H7 (cell line): ENCODE measurements at regions not wholly inside any gene's neighbourhood (a gene's known extent, or its start where the extent isn't known, plus 50 kb on each side); places are given as distances from the start of the nearest gene placed in this dataset.

Source experiments
- DNase-seq: peaks from one replicate; pipeline ENCODE4 v3.0.0; 2012
- H3K27me3 ChIP-seq: 2 replicates; pipeline ENCODE4 v1.6.0; 2011; ENCODE audit warnings: mild to moderate bottlenecking, low read length; ENCODE audit not compliant: control insufficient read depth, insufficient read depth
- H3K36me3 ChIP-seq: replicated peaks from 2 replicates; pipeline ENCODE4 v1.5.1; 2011; ENCODE audit warnings: low read length; ENCODE audit not compliant: control insufficient read depth, insufficient read depth
- H3K4me3 ChIP-seq: 2 replicates; pipeline ENCODE4 v1.5.1; 2011; ENCODE audit warnings: low read depth, mild to moderate bottlenecking, control low read depth, low read length, moderate library complexity; ENCODE audit not compliant: insufficient read depth

- H3K36me3 ChIP-seq = no peaks in the 10 kb centered on the region
- no peak overlapping the region for H3K4me3 ChIP-seq
- no peak for DNase-seq
- H3K27me3 ChIP-seq = no peaks in the 10 kb centered on the region
These were observed 204.6 kb downstream of the LTN1 start for GRCh38 chr21:28788030-28788429.

GRCh38 chr21:28783641-28784185 lies 209.0 kb downstream of the LTN1 start:
- Histone ChIP-seq H3K36me3 (no peaks in the 10 kb centered on the region), H3K4me3 (no peak overlapping the region), H3K27me3 (no peaks in the 10 kb centered on the region)
- DNase-seq = no peak

- Histone ChIP-seq H3K4me3 (no peak overlapping the region), H3K36me3 (no peaks in the 10 kb centered on the region), H3K27me3 (no peaks in the 10 kb centered on the region)
- peak; percentile 13 for DNase-seq
These were observed 210.9 kb downstream of the LTN1 start for GRCh38 chr21:28781602-28782276.

- Histone ChIP-seq H3K4me3 (no peak overlapping the region), H3K27me3 (no peaks in the 10 kb centered on the region), H3K36me3 (no peaks in the 10 kb centered on the region)
- no peak for DNase-seq
These were observed 212.8 kb downstream of the LTN1 start for GRCh38 chr21:28779914-28780313.

- Histone ChIP-seq H3K27me3 (no peaks in the 10 kb centered on the region), H3K4me3 (no peak overlapping the region), H3K36me3 (no peaks in the 10 kb centered on the region)
- no peak for DNase-seq
These were observed 216.4 kb downstream of the LTN1 start for GRCh38 chr21:28776251-28776650.

- Histone ChIP-seq H3K27me3 (no peaks in the 10 kb centered on the region), H3K4me3 (no peak overlapping the region), H3K36me3 (no peaks in the 10 kb centered on the region)
- no peak for DNase-seq
These were observed 217.6 kb downstream of the LTN1 start for GRCh38 chr21:28775071-28775470.

- DNase-seq = no peak
- H3K27me3 ChIP-seq = no peaks in the 10 kb centered on the region
- no peaks in the 10 kb centered on the region for H3K36me3 ChIP-seq
- H3K4me3 ChIP-seq = no peak overlapping the region
These were observed 219.6 kb downstream of the LTN1 start for GRCh38 chr21:28773036-28773435.

- Histone ChIP-seq H3K27me3 (no peaks in the 10 kb centered on the region), H3K36me3 (no peaks in the 10 kb centered on the region), H3K4me3 (no peak overlapping the region)
- no peak for DNase-seq
These were observed 220.7 kb downstream of the LTN1 start for GRCh38 chr21:28771790-28772501.

- Histone ChIP-seq H3K36me3 (no peaks in the 10 kb centered on the region), H3K27me3 (no peaks in the 10 kb centered on the region), H3K4me3 (no peak overlapping the region)
- no peak for DNase-seq
These were observed 221.6 kb downstream of the LTN1 start for GRCh38 chr21:28770867-28771661.

GRCh38 chr21:28769683-28770082 lies 223.0 kb downstream of the LTN1 start:
- DNase-seq = no peak
- no peak overlapping the region for H3K4me3 ChIP-seq
- no peaks in the 10 kb centered on the region for H3K36me3 ChIP-seq
- no peaks in the 10 kb centered on the region for H3K27me3 ChIP-seq

GRCh38 chr21:28768753-28769152 lies 223.9 kb downstream of the LTN1 start:
- DNase-seq = no peak
- H3K4me3 ChIP-seq = no peak overlapping the region
- H3K27me3 ChIP-seq = no peaks in the 10 kb centered on the region
- no peaks in the 10 kb centered on the region for H3K36me3 ChIP-seq

GRCh38 chr21:28767523-28767922 lies 225.2 kb downstream of the LTN1 start:
- Histone ChIP-seq H3K4me3 (no peak overlapping the region), H3K36me3 (no peaks in the 10 kb centered on the region), H3K27me3 (no peaks in the 10 kb centered on the region)
- DNase-seq = no peak

- H3K36me3 ChIP-seq = no peaks in the 10 kb centered on the region; the same call in 1 of the 2 replicates
- DNase-seq = no peak
These were observed 228.8 kb downstream of the LTN1 start for GRCh38 chr21:28763809-28764418.

GRCh38 chr21:28762357-28762735 lies 230.3 kb downstream of the LTN1 start:
- no peak for DNase-seq
- Histone ChIP-seq H3K36me3 (no peaks in the 10 kb centered on the region; the same call in 1 of the 2 replicates), H3K4me3 (no peak overlapping the region), H3K27me3 (no peaks in the 10 kb centered on the region)

More at GRCh38 chr21:28763809-28764418, 228.8 kb downstream of the LTN1 start:
- Histone ChIP-seq H3K4me3 (no peak overlapping the region), H3K27me3 (no peaks in the 10 kb centered on the region)
